Heart left ventricle (tissue), 13 donors: ENCODE measurements at regions not wholly inside any gene's neighbourhood (a gene's known extent, or its start where the extent isn't known, plus 50 kb on each side); places are given as distances from the start of the nearest gene placed in this dataset.

Experiments used
- CTCF ChIP-seq, 12 donors: fragments of 200-600 bp; sonication (generic) in 4 of 12; IDR thresholded peaks; one replicate each; pipeline versions ENCODE4 v1.5.0 to v1.8.0; 2018 to 2022; ENCODE audit warnings: antibody characterized with exemption in 12 of 12, mild to moderate bottlenecking in 5 of 12
- POLR2A ChIP-seq, 2 donors: fragments of 450-650 bp; IDR thresholded peaks; one replicate each; pipeline ENCODE4 v1.6.1; 2017; ENCODE audit warnings: antibody characterized with exemption in 2 of 2, mild to moderate bottlenecking in 2 of 2, moderate library complexity in 2 of 2
- donor health status: ischemic (EF 13 %, LVEDD 7.1; RV severe dilation, severe dysfunction).
- donor health status: DM: no; HTN: yes; CAD: no.
- donor health status: DM: no; HTN: no; CAD: no.
- donor health status: ischemic (EF 25% LVEDD 6.9; RV normal size, moderate dysfunction).
- donor health status: ischemic (EF 25% LVEDD 5.7; RV mildly dilated, moderate dysfunction).
- donor health status: ischemic (EF 35%, LVEDD 5.7; RV mildly dilated, moderate dysfunction).
- donor health status: nonischemic (EF 11% LVEDD 7.7; RV severe dilation, severe dysfunction).
- donor health status: DM: yes; HTN: yes; CAD: no.
- donor health status: PGD.
- donor health status: ischemic (EF 29% LVEDD 5.4; RV normal size, mild dysfunction).
- donor health status: nonischemic (EF 23%, LVEDD 6.1; RV moderate dilation, normal function).

- TF ChIP-seq CTCF (IDR thresholded peaks at IDR 0.05) (no peak), POLR2A (IDR thresholded peaks at IDR 0.05) (no peak)
Observed at GRCh38 chr4:187103351-187103750, 379.7 kb upstream of the FAT1 start.
